Gastroesophageal sphincter (tissue), 3 donors: ENCODE measurements at regions not wholly inside any gene's neighbourhood (a gene's known extent, or its start where the extent isn't known, plus 50 kb on each side); places are given as distances from the start of the nearest gene placed in this dataset.

Source experiments
- CTCF ChIP-seq, 4 experiments: fragments of 200-600 bp in 2 of 4; fragments of 450-650 bp in 2 of 4; sonication (generic) in 1 of 4; IDR thresholded peaks; one replicate each; pipeline ENCODE4 v1.5.1; 2017 to 2019; ENCODE audit warnings: antibody characterized with exemption in 4 of 4, mild to moderate bottlenecking in 2 of 4, moderate library complexity in 2 of 4
- POLR2A ChIP-seq, 2 donors: fragments of 450-650 bp; IDR thresholded peaks; one replicate each; pipeline ENCODE4 v1.6.1; 2017; ENCODE audit warnings: antibody characterized with exemption in 2 of 2, mild to moderate bottlenecking in 2 of 2, moderate library complexity in 1 of 2

- TF ChIP-seq CTCF (IDR thresholded peaks at IDR 0.05) (no peak), POLR2A (IDR thresholded peaks at IDR 0.05) (no peak)
These were observed 71.6 kb upstream of the TARDBP start for GRCh38 chr1:10940838-10941237.
